Neuronal stem cell (in vitro differentiated cells): ENCODE measurements at regions not wholly inside any gene's neighbourhood (a gene's known extent, or its start where the extent isn't known, plus 50 kb on each side); places are given as distances from the start of the nearest gene placed in this dataset.
A peak's percentile ranks its signal among the peaks of the same experiment; 100 is the strongest.

Experiments
- DNase-seq: peaks from one replicate; pipeline ENCODE4 v3.0.0-alpha.2; 2013; ENCODE audit warnings: low spot score
- H2AFZ ChIP-seq: one replicate; pipeline ENCODE4 v1.6.1; 2013; ENCODE audit warnings: mild to moderate bottlenecking, low read length, inconsistent platforms
- H2AK5ac ChIP-seq: 2 replicates; pipeline ENCODE4 v1.6.1; 2013; ENCODE audit warnings: low read depth, mild to moderate bottlenecking, inconsistent platforms, low read length, moderate library complexity, mixed read lengths
- H2BK120ac ChIP-seq: 2 replicates; pipeline ENCODE4 v1.6.1; 2013; ENCODE audit warnings: low read depth, mild to moderate bottlenecking, inconsistent platforms, low read length, moderate library complexity, mixed read lengths
- H2BK12ac ChIP-seq: one replicate; pipeline ENCODE4 v1.6.1; 2013; ENCODE audit warnings: low read length, inconsistent platforms
- H2BK15ac ChIP-seq: 2 replicates; pipeline ENCODE4 v1.6.1; 2013; ENCODE audit warnings: mild to moderate bottlenecking, low read length, inconsistent platforms, mixed read lengths
- H2BK5ac ChIP-seq: one replicate; pipeline ENCODE4 v1.6.1; 2013; ENCODE audit warnings: inconsistent platforms, mild to moderate bottlenecking, low read length, moderate library complexity
- H3K14ac ChIP-seq: one replicate; pipeline ENCODE4 v1.6.1; 2013; ENCODE audit warnings: low read length, inconsistent platforms
- H3K18ac ChIP-seq: 2 replicates; pipeline ENCODE4 v1.6.1; 2013; ENCODE audit warnings: low read length, inconsistent platforms
- H3K23ac ChIP-seq: 2 replicates; pipeline ENCODE4 v1.6.1; 2013; ENCODE audit warnings: low read depth, mild to moderate bottlenecking, mixed read lengths, low read length, inconsistent platforms; ENCODE audit not compliant: poor library complexity
- H3K27ac ChIP-seq: replicated peaks from 3 replicates; pipeline ENCODE4 v1.5.1; 2013; ENCODE audit warnings: low read length, inconsistent platforms
- H3K27me3 ChIP-seq, 3 experiments: 2 replicates each; pipeline ENCODE4 v1.6.1; 2013; ENCODE audit warnings: low read length in 3 of 3, mild to moderate bottlenecking in 2 of 3, inconsistent platforms in 1 of 3, low read depth in 1 of 3, mixed read lengths in 1 of 3, moderate library complexity in 1 of 3; ENCODE audit not compliant: control insufficient read depth in 3 of 3, insufficient read depth in 3 of 3
- H3K36me3 ChIP-seq, 2 donors: replicated peaks in 1 of 2; 2 replicates each; pipeline ENCODE4 v1.6.1; 2013; ENCODE audit warnings: low read length in 2 of 2; ENCODE audit not compliant: control insufficient read depth in 2 of 2, insufficient read depth in 2 of 2
- H3K4ac ChIP-seq: 2 replicates; pipeline ENCODE4 v1.6.1; 2013; ENCODE audit warnings: inconsistent platforms, mild to moderate bottlenecking, low read length, moderate library complexity
- H3K4me1 ChIP-seq, 2 donors: 1 replicate in 1 of 2; 2 replicates in 1 of 2; pipeline ENCODE4 v1.6.1; 2013; ENCODE audit warnings: low read length in 2 of 2, low read depth in 1 of 2; ENCODE audit not compliant: control insufficient read depth in 2 of 2, insufficient read depth in 1 of 2
- H3K4me2 ChIP-seq: one replicate; pipeline ENCODE4 v1.6.1; 2013; ENCODE audit warnings: mild to moderate bottlenecking, low read length, inconsistent platforms; ENCODE audit not compliant: insufficient read depth, poor library complexity, severe bottlenecking
- H3K4me3 ChIP-seq, 2 donors: 2 replicates each; pipeline ENCODE4 v1.5.1; 2013; ENCODE audit warnings: low read length in 2 of 2, mild to moderate bottlenecking in 2 of 2, inconsistent platforms in 1 of 2, moderate library complexity in 1 of 2
- H3K79me1 ChIP-seq: one replicate; pipeline ENCODE4 v1.6.1; 2013; ENCODE audit warnings: low read depth, mild to moderate bottlenecking, inconsistent platforms, low read length, moderate library complexity
- H3K9ac ChIP-seq: one replicate; pipeline ENCODE4 v1.6.1; 2013; ENCODE audit warnings: mild to moderate bottlenecking, low read depth, low read length, inconsistent platforms; ENCODE audit not compliant: poor library complexity
- H3K9me3 ChIP-seq, 2 donors: replicated peaks in 1 of 2; 2 replicates each; pipeline versions ENCODE3 to v1.6.1; 2013; ENCODE audit warnings: low read length in 2 of 2, mild to moderate bottlenecking in 2 of 2, inconsistent platforms in 1 of 2, low read depth in 1 of 2, mixed read lengths in 1 of 2, moderate library complexity in 1 of 2; ENCODE audit not compliant: control insufficient read depth in 2 of 2, insufficient read depth in 1 of 2
- H4K8ac ChIP-seq: one replicate; pipeline ENCODE4 v1.6.1; 2013; ENCODE audit warnings: low read depth, mild to moderate bottlenecking, inconsistent platforms, low read length, moderate library complexity
- H4K91ac ChIP-seq: one replicate; pipeline ENCODE4 v1.6.1; 2013; ENCODE audit warnings: low read length, low read depth, mild to moderate bottlenecking, inconsistent platforms; ENCODE audit not compliant: poor library complexity
- WGBS, 2 donors: extraction: QIAGEN DNeasy Blood & Tissue Kit; methylation state at CpG; one replicate each; pipeline ENCODE4 v1.1.7; 2013; ENCODE audit warnings: missing lambda C conversion rate in 2 of 2, mixed read lengths in 1 of 2; ENCODE audit not compliant: insufficient read length in 2 of 2, insufficient replicate concordance in 1 of 2; ENCODE audit errors: extremely low coverage in 2 of 2; 5-methylcytosine and 5-hydroxymethylcytosine counted together

GRCh38 chr12:42992826-42993225 lies 403.3 kb upstream of the PRICKLE1 start:
- H3K18ac ChIP-seq, result no peak overlapping the region
- no peak overlapping the region for H2BK15ac ChIP-seq
- no peak for DNase-seq
- no peaks in the 10 kb centered on the region for H3K27me3 ChIP-seq
- peak overlapping the region; percentile 71 for H2AFZ ChIP-seq
- no peak overlapping the region for H2BK12ac ChIP-seq
- no peak overlapping the region for H2BK120ac ChIP-seq
- H3K4ac ChIP-seq, result no peak overlapping the region
- no peak overlapping the region for H3K9ac ChIP-seq
- no peak overlapping the region for H3K23ac ChIP-seq
- no peak overlapping the region for H3K14ac ChIP-seq
- H3K27ac ChIP-seq, result no peak overlapping the region
- no peak overlapping the region for H4K91ac ChIP-seq
- H3K4me2 ChIP-seq, result no peak overlapping the region
- no peaks in the 10 kb centered on the region for H3K79me1 ChIP-seq
- no peaks in the 10 kb centered on the region for H3K36me3 ChIP-seq
- H2BK5ac ChIP-seq, result no peak overlapping the region
- H3K4me1 ChIP-seq, result peaks cover 2 to 4% of the 10 kb centered on the region in 2 donors
- H2AK5ac ChIP-seq, result no peak overlapping the region
- no peaks in the 10 kb centered on the region for H3K9me3 ChIP-seq
- WGBS, 2 donors, result no CpG with 5 or more reads among the region's 2 CpGs
- H4K8ac ChIP-seq, result no peak overlapping the region
- H3K4me3 ChIP-seq, result no peak overlapping the region

- no peaks in the 10 kb centered on the region for H3K79me1 ChIP-seq
- no peaks in the 10 kb centered on the region for H3K36me3 ChIP-seq
- no peak overlapping the region for H4K91ac ChIP-seq
- no peak overlapping the region for H2AK5ac ChIP-seq
- no peak overlapping the region for H2BK5ac ChIP-seq
- no peak for DNase-seq
- H3K4ac ChIP-seq, result no peak overlapping the region
- H3K9me3 ChIP-seq, result no peaks in the 10 kb centered on the region
- H3K23ac ChIP-seq, result no peak overlapping the region
- no peak overlapping the region for H3K4me3 ChIP-seq
- no peak overlapping the region for H3K18ac ChIP-seq
- no peak overlapping the region for H2BK15ac ChIP-seq
- H3K9ac ChIP-seq, result no peak overlapping the region
- H2AFZ ChIP-seq, result no peak overlapping the region
- H3K4me2 ChIP-seq, result no peak overlapping the region
- peaks cover 6 to 8% of the 10 kb centered on the region in 2 donors for H3K4me1 ChIP-seq
- H3K14ac ChIP-seq, result no peak overlapping the region
- H3K27me3 ChIP-seq, result no peaks in the 10 kb centered on the region
- H4K8ac ChIP-seq, result no peak overlapping the region
- no peak overlapping the region for H2BK12ac ChIP-seq
- no peak overlapping the region for H3K27ac ChIP-seq
- no peak overlapping the region for H2BK120ac ChIP-seq
Measured at GRCh38 chr12:42990387-42990786, 400.8 kb upstream of the PRICKLE1 start.

- no peak overlapping the region for H4K91ac ChIP-seq
- peaks cover 6 to 8% of the 10 kb centered on the region in 2 donors for H3K4me1 ChIP-seq
- no CpG with 5 or more reads among the region's 9 CpGs for WGBS, 2 donors
- H4K8ac ChIP-seq, result no peak overlapping the region
- H2AK5ac ChIP-seq, result no peak overlapping the region
- no peak overlapping the region for H3K9ac ChIP-seq
- H3K4me3 ChIP-seq, result no peak overlapping the region
- peak overlapping the region; percentile 55 for H3K27ac ChIP-seq
- H2BK120ac ChIP-seq, result no peak overlapping the region
- H2BK15ac ChIP-seq, result no peak overlapping the region
- no peaks in the 10 kb centered on the region for H3K36me3 ChIP-seq
- H3K79me1 ChIP-seq, result no peaks in the 10 kb centered on the region
- no peaks in the 10 kb centered on the region for H3K27me3 ChIP-seq
- H3K14ac ChIP-seq, result no peak overlapping the region
- H3K18ac ChIP-seq, result no peak overlapping the region
- no peak overlapping the region for H2BK12ac ChIP-seq
- no peak overlapping the region for H2BK5ac ChIP-seq
- no peak overlapping the region for H3K23ac ChIP-seq
- no peak overlapping the region for H3K4me2 ChIP-seq
- no peak overlapping the region for H3K4ac ChIP-seq
- H3K9me3 ChIP-seq, result no peaks in the 10 kb centered on the region
- DNase-seq, result no peak
- peak overlapping the region; percentile 54 for H2AFZ ChIP-seq
Measured at GRCh38 chr12:42987216-42987650, 397.7 kb upstream of the PRICKLE1 start.

GRCh38 chr12:42985506-42985905 lies 396.0 kb upstream of the PRICKLE1 start:
- H3K4me3 ChIP-seq, result no peak overlapping the region
- no peak overlapping the region for H3K23ac ChIP-seq
- no peaks in the 10 kb centered on the region for H3K79me1 ChIP-seq
- no peak overlapping the region for H2AK5ac ChIP-seq
- WGBS, 2 donors, result no CpG with 5 or more reads among the region's 1 CpG
- no peak overlapping the region for H3K4me2 ChIP-seq
- H3K18ac ChIP-seq, result no peak overlapping the region
- peak overlapping the region; percentile 11 for H2AFZ ChIP-seq
- H2BK15ac ChIP-seq, result no peak overlapping the region
- no peak overlapping the region for H4K91ac ChIP-seq
- no peak overlapping the region for H3K14ac ChIP-seq
- H3K27ac ChIP-seq, result no peak overlapping the region
- no peak overlapping the region for H2BK5ac ChIP-seq
- no peak overlapping the region for H3K9ac ChIP-seq
- H3K4me1 ChIP-seq, result peaks cover 8 to 11% of the 10 kb centered on the region in 2 donors
- no peak overlapping the region for H2BK12ac ChIP-seq
- DNase-seq, result peak; percentile 40
- H2BK120ac ChIP-seq, result no peak overlapping the region
- H3K4ac ChIP-seq, result no peak overlapping the region
- H3K36me3 ChIP-seq, result no peaks in the 10 kb centered on the region
- H3K9me3 ChIP-seq, result no peaks in the 10 kb centered on the region
- no peak overlapping the region for H4K8ac ChIP-seq
- no peaks in the 10 kb centered on the region for H3K27me3 ChIP-seq
